OCI-LY7 (cell line): ENCODE measurements at regions not wholly inside any gene's neighbourhood (a gene's known extent, or its start where the extent isn't known, plus 50 kb on each side); places are given as distances from the start of the nearest gene placed in this dataset.

Experiments
- CTCF ChIP-seq: fragments of 200-600 bp; sonication (generic); conservative IDR thresholded peaks from 2 replicates; pipeline ENCODE4 v1.5.1; 2014; ENCODE audit warnings: mild to moderate bottlenecking, antibody characterized with exemption, low read length, moderate library complexity, mixed read lengths
- EZH2phosphoT487 ChIP-seq: fragments of 200-600 bp; sonication (generic); IDR thresholded peaks from 2 replicates; pipeline ENCODE4 v1.6.1; 2018; ENCODE audit warnings: low read depth, borderline replicate concordance, mild to moderate bottlenecking, mixed run types, antibody characterized with exemption, low read length, moderate library complexity, mixed read lengths

- no peak for TF ChIP-seq CTCF
- TF ChIP-seq EZH2phosphoT487 = no peak
Observed at GRCh38 chr12:58341791-58342190, 400.4 kb downstream of the ATP23 start.
